Suprapubic skin (tissue), 4 donors: ENCODE measurements at regions not wholly inside any gene's neighbourhood (a gene's known extent, or its start where the extent isn't known, plus 50 kb on each side); places are given as distances from the start of the nearest gene placed in this dataset.

Source experiments
- DNase-seq, 2 donors: peaks; one replicate each; pipeline ENCODE4 v3.0.0-alpha.2; 2019; ENCODE audit warnings: low spot score in 2 of 2
- H3K27ac ChIP-seq: fragments of 200-600 bp; sonication (generic); one replicate; pipeline ENCODE4 v1.5.1; 2019
- H3K27me3 ChIP-seq: fragments of 200-600 bp; sonication (generic); one replicate; pipeline ENCODE4 v1.5.1; 2019
- H3K36me3 ChIP-seq: fragments of 200-600 bp; sonication (generic); one replicate; pipeline ENCODE4 v1.5.1; 2019
- H3K4me1 ChIP-seq: fragments of 200-600 bp; sonication (generic); one replicate; pipeline ENCODE4 v1.5.1; 2019
- H3K4me3 ChIP-seq: fragments of 200-600 bp; sonication (generic); one replicate; pipeline ENCODE4 v1.5.1; 2019; ENCODE audit warnings: mild to moderate bottlenecking
- H3K9me3 ChIP-seq: fragments of 200-600 bp; sonication (generic); one replicate; pipeline ENCODE4 v1.5.1; 2019
- CTCF ChIP-seq, 2 donors: fragments of 200-600 bp in 1 of 2; fragments of 450-650 bp in 1 of 2; sonication (generic) in 1 of 2; IDR thresholded peaks; one replicate each; pipeline ENCODE4 v1.5.1; 2016 to 2019; ENCODE audit warnings: antibody characterized with exemption in 2 of 2, mild to moderate bottlenecking in 1 of 2, moderate library complexity in 1 of 2
- EP300 ChIP-seq: sonication (generic); formaldehyde crosslinking; IDR thresholded peaks from one replicate; pipeline ENCODE4 v1.6.1; 2017; ENCODE audit warnings: antibody characterized with exemption
- POLR2A ChIP-seq, 2 donors: fragments of 450-650 bp; IDR thresholded peaks; one replicate each; pipeline ENCODE4 v1.6.1; 2017; ENCODE audit warnings: antibody characterized with exemption in 2 of 2, mild to moderate bottlenecking in 2 of 2, moderate library complexity in 2 of 2
- POLR2AphosphoS5 ChIP-seq, 3 donors: sonication (generic); formaldehyde crosslinking; IDR thresholded peaks; one replicate each; pipeline ENCODE4 v1.6.1; 2017; ENCODE audit warnings: antibody characterized with exemption in 3 of 3
- WGBS: methylation state at CpG from one replicate; pipeline ENCODE4 v1.1.5; 2018; 5-methylcytosine and 5-hydroxymethylcytosine counted together

- Histone ChIP-seq H3K27me3 (no peaks in the 10 kb centered on the region), H3K9me3 (no peaks in the 10 kb centered on the region), H3K4me1 (no peaks in the 10 kb centered on the region), H3K4me3 (no peak overlapping the region), H3K36me3 (no peaks in the 10 kb centered on the region), H3K27ac (no peak overlapping the region)
- TF ChIP-seq EP300 = no peak
- no peak for TF ChIP-seq CTCF (IDR thresholded peaks at IDR 0.05)
- no peak for TF ChIP-seq POLR2AphosphoS5 (IDR thresholded peaks at IDR 0.05)
- TF ChIP-seq POLR2A (IDR thresholded peaks at IDR 0.05) = no peak
- no peak for DNase-seq
- 60% methylated on average over 4 of the region's 4 CpGs for WGBS
Observed at GRCh38 chr16:8283195-8283594, 307.1 kb downstream of the TMEM114 start.

- H3K36me3 ChIP-seq = no peaks in the 10 kb centered on the region
- 68% methylated on average over 3 of the region's 3 CpGs for WGBS
- no peak overlapping the region for H3K4me3 ChIP-seq
- H3K9me3 ChIP-seq = no peaks in the 10 kb centered on the region
- no peak overlapping the region for H3K27ac ChIP-seq
- no peaks in the 10 kb centered on the region for H3K27me3 ChIP-seq
- TF ChIP-seq CTCF (IDR thresholded peaks at IDR 0.05) = no peak
- TF ChIP-seq EP300 = no peak
- no peak for TF ChIP-seq POLR2AphosphoS5 (IDR thresholded peaks at IDR 0.05)
- no peak for TF ChIP-seq POLR2A (IDR thresholded peaks at IDR 0.05)
- DNase-seq = no peak
- no peaks in the 10 kb centered on the region for H3K4me1 ChIP-seq
Observed at GRCh38 chr16:8278031-8278580, 312.2 kb downstream of the TMEM114 start.

GRCh38 chr16:8271344-8271743 is 319.0 kb downstream of the TMEM114 start:
- no peaks in the 10 kb centered on the region for H3K4me1 ChIP-seq
- H3K36me3 ChIP-seq = no peaks in the 10 kb centered on the region
- no peak for DNase-seq
- TF ChIP-seq POLR2AphosphoS5 (IDR thresholded peaks at IDR 0.05) = no peak
- TF ChIP-seq EP300 = no peak
- TF ChIP-seq POLR2A (IDR thresholded peaks at IDR 0.05) = no peak
- TF ChIP-seq CTCF (IDR thresholded peaks at IDR 0.05) = no peak
- no peaks in the 10 kb centered on the region for H3K9me3 ChIP-seq
- H3K4me3 ChIP-seq = no peak overlapping the region
- 81% methylated on average over 3 of the region's 3 CpGs for WGBS
- no peak overlapping the region for H3K27ac ChIP-seq
- no peaks in the 10 kb centered on the region for H3K27me3 ChIP-seq

- H3K27ac ChIP-seq = no peak overlapping the region
- no peaks in the 10 kb centered on the region for H3K4me1 ChIP-seq
- no peaks in the 10 kb centered on the region for H3K27me3 ChIP-seq
- no peak overlapping the region for H3K4me3 ChIP-seq
- H3K9me3 ChIP-seq = no peaks in the 10 kb centered on the region
- no peak for DNase-seq
- no peaks in the 10 kb centered on the region for H3K36me3 ChIP-seq
- TF ChIP-seq POLR2AphosphoS5 (IDR thresholded peaks at IDR 0.05) = no peak
- no peak for TF ChIP-seq POLR2A (IDR thresholded peaks at IDR 0.05)
- TF ChIP-seq CTCF (IDR thresholded peaks at IDR 0.05) = no peak
- TF ChIP-seq EP300 = no peak
- 93% methylated on average over 4 of the region's 4 CpGs for WGBS
Observed at GRCh38 chr16:8262299-8262698, 328.0 kb downstream of the TMEM114 start.

GRCh38 chr16:8260140-8260539 is 330.2 kb downstream of the TMEM114 start:
- 95% methylated on average over 3 of the region's 3 CpGs for WGBS
- no peak for DNase-seq
- TF ChIP-seq POLR2AphosphoS5 (IDR thresholded peaks at IDR 0.05) (no peak), POLR2A (IDR thresholded peaks at IDR 0.05) (no peak), EP300 (no peak), CTCF (IDR thresholded peaks at IDR 0.05) (no peak)
- Histone ChIP-seq H3K27ac (no peak overlapping the region), H3K27me3 (no peaks in the 10 kb centered on the region), H3K9me3 (no peaks in the 10 kb centered on the region), H3K4me1 (no peaks in the 10 kb centered on the region), H3K36me3 (no peaks in the 10 kb centered on the region), H3K4me3 (no peak overlapping the region)
